Fibroblast of villous mesenchyme (primary cell): ENCODE measurements at regions not wholly inside any gene's neighbourhood (a gene's known extent, or its start where the extent isn't known, plus 50 kb on each side); places are given as distances from the start of the nearest gene placed in this dataset.
A peak's percentile ranks its signal among the peaks of the same experiment; 100 is the strongest.

Experiments
- DNase-seq: peaks from one replicate; pipeline ENCODE4 v3.0.0-alpha.2; 2010; ENCODE audit warnings: low read depth
- H3K4me3 ChIP-seq: 2 replicates; pipeline ENCODE4 v1.5.1; 2011; ENCODE audit warnings: low read depth, mild to moderate bottlenecking, low read length
- TF ChIP-seq, protein P1 (sequence below): IDR thresholded peaks from 2 replicates; pipeline ENCODE4 v1.5.1; 2012; ENCODE audit warnings: low read depth, mild to moderate bottlenecking, low read length; ENCODE audit not compliant: insufficient read depth

- H3K4me3 ChIP-seq = no peak overlapping the region
- no peak for DNase-seq
- TF ChIP-seq, protein P1, sequence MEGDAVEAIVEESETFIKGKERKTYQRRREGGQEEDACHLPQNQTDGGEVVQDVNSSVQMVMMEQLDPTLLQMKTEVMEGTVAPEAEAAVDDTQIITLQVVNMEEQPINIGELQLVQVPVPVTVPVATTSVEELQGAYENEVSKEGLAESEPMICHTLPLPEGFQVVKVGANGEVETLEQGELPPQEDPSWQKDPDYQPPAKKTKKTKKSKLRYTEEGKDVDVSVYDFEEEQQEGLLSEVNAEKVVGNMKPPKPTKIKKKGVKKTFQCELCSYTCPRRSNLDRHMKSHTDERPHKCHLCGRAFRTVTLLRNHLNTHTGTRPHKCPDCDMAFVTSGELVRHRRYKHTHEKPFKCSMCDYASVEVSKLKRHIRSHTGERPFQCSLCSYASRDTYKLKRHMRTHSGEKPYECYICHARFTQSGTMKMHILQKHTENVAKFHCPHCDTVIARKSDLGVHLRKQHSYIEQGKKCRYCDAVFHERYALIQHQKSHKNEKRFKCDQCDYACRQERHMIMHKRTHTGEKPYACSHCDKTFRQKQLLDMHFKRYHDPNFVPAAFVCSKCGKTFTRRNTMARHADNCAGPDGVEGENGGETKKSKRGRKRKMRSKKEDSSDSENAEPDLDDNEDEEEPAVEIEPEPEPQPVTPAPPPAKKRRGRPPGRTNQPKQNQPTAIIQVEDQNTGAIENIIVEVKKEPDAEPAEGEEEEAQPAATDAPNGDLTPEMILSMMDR = no peak
Observed at GRCh38 chr6:170041526-170041925, 249.4 kb downstream of the DLL1 start.

- H3K4me3 ChIP-seq = no peak overlapping the region
- DNase-seq = no peak
- TF ChIP-seq, protein P1 = no peak
Observed at GRCh38 chr6:170040906-170041305, 250.0 kb downstream of the DLL1 start.

GRCh38 chr6:170040115-170040500 is 250.8 kb downstream of the DLL1 start:
- no peak overlapping the region for H3K4me3 ChIP-seq
- no peak for DNase-seq
- TF ChIP-seq, protein P1 = no peak

- TF ChIP-seq, protein P1 = no peak
- H3K4me3 ChIP-seq = no peak overlapping the region
- DNase-seq = no peak
Observed at GRCh38 chr6:170039156-170040114, 251.4 kb downstream of the DLL1 start.

- TF ChIP-seq, protein P1 = no peak
- H3K4me3 ChIP-seq = no peak overlapping the region
- peak; percentile 10 for DNase-seq
Observed at GRCh38 chr6:170038708-170039107, 252.2 kb downstream of the DLL1 start.

DNA sequence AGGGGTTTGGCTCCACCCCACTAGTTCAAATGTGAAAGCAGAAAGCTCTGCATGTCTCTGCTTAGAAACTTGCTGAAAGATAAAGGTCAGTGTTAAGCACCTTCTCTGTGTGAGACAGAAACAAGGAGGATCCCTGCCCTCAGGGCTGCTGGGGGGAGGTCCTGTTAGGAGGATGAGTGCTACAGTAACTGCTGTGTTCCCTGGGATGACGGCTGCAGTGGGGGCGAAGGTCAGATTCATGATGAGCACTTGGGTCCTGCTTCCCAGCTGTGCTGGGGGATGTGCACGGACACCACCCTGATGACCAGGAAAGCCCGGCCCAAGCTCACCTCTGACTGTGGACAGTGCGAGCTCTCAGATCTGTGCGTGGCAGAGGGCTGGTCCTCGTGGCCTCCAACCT is 252.6 kb downstream of the DLL1 start:
- peak; percentile 88 for DNase-seq

More for the DNA sequence above, 252.6 kb downstream of the DLL1 start:
- no peak overlapping the region for H3K4me3 ChIP-seq
- TF ChIP-seq, protein P1 = no peak
